H4 (cell line): ENCODE measurements at regions not wholly inside any gene's neighbourhood (a gene's known extent, or its start where the extent isn't known, plus 50 kb on each side); places are given as distances from the start of the nearest gene placed in this dataset.
"Not testable (repeated sequence)": the region's sequence is repeated elsewhere in the genome, so short reads cannot be mapped to it uniquely, and the experiment has no call there.

Experiments used
- DNase-seq: peaks from one replicate; pipeline ENCODE4 v3.0.0-alpha.2; 2015; ENCODE audit warnings: low spot score

DNA sequence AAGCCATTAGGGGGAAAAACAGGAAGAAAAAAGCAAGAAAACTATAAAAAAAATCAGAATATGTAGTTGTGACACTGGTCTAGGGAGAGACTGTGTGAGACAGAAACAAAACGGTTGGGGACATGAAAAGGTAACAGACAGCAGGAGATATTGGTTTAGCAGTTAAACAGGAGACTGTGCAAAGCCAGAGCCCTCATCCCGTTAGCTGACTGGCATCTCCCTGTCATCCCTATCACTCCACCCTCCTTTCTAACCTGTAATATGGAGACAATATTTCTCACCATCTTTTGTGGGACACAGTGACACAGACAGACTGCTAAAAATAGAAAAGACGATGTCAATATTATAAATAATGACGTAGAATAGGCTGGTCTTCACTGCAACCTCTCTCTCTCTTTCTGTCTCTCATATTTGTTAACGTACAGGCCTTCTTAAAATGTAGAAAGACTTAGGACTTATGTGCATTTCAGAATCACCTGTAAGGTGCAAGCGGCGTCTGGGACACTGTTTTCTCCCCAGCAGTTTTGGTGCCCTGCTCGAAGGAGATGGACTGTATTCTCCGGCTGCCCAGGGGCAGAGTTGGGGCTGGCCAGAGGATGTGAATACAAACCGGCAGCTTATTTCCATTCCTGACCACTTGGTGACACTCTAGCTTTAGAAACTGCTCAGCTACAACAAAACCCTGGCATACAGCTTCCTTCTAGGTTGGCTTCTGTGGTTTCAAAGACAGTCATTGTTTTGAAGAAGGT is 190.6 kb downstream of the MAT2B start:
- DNase-seq: peak; percentile 75

GRCh38 chr5:163696579-163696887 is 191.1 kb downstream of the MAT2B start:
- DNase-seq: no peak

GRCh38 chr5:163706053-163706771 is 200.8 kb downstream of the MAT2B start:
- DNase-seq: no peak

GRCh38 chr5:163712011-163712410 is 206.6 kb downstream of the MAT2B start:
- DNase-seq: no peak

DNA sequence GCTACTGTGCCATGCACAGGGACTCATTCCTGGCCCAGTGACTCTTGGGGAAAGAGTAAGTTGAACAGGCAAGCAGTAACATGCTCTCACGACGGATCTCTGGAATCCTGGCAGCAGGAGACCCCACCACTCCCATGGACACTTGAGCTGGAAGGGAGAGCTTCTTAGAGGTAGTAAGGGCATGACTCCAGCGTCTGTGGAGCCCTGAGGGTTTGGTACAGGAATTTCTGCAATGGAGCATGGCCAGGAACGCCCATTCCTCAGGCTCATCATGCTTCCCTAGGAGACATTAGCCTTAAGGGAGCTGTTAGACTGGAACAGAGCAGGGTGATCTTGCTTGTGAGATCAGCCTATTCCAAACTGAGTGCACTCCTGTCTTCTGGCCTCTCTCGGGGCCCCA is 212.9 kb downstream of the MAT2B start:
- no peak for DNase-seq

- no peak for DNase-seq
Measured at GRCh38 chr5:163724305-163724704, 218.9 kb downstream of the MAT2B start.

DNA sequence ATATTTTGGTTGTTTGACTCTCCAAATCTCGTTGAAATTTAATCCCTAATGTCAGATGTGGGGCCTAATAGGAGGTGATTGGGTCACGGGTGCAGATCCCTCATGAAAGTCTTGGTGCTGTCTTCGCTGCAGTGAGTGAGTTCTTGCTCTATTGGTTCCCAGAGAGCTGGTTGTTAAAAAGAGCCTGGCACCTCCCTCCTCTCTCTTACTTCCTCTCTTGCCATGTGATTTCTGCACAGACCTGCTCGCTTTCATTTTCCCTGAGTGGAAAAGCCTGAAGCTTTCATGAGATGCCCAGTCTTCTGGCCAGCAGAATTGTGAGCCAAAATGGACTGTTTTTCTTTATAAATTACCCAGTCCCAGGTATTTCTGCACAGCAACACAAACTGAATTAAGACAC is 221.6 kb downstream of the MAT2B start:
- DNase-seq: peak; percentile 9

DNA sequence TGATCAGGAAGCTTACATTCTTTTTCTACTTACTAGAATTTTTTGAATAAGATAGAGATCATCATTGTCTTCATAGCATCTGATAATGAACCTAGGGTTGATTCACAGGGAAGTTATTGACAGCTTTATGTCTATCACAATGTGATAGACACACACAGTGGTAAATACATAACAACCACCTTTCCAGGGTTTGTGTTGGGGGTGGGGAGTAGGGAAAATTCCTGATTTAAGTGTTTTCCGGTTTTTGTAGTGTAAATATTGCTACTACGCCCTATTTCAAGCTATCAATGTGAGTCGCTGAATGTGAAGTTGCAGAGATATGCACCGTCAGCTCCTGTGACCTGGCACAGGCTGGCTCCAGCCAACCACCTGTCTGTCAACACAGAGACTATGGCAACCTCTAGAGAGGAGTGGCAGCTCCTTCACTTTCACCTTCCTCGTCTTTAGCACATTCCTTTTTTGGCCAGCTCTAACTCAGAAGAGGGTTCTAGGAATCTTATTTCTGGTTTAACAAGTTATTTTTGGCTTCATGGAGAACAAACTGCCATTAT is 224.9 kb downstream of the MAT2B start:
- DNase-seq: no peak

GRCh38 chr5:163731256-163731655 is 225.8 kb downstream of the MAT2B start:
- DNase-seq: no peak

DNA sequence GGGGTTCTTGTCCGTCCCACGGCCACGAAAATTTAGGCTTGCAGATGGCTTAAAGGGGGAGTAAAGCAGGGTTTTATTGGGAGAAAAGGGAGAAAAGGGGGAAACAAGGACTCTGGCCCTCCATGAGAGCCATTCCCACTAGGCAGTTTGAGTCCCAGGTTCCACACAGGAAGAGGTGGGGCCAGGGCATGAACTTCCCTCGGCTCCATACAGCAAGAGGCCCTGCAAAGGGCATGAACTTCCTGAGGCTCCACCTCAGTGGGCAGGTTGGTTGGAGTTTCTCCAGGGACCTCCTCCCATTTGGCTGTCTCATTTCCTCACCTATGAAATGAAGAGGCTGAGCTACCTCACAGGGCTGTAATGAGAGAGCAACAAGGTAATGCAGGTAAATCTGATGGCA is 229.7 kb downstream of the MAT2B start:
- no peak for DNase-seq

DNA sequence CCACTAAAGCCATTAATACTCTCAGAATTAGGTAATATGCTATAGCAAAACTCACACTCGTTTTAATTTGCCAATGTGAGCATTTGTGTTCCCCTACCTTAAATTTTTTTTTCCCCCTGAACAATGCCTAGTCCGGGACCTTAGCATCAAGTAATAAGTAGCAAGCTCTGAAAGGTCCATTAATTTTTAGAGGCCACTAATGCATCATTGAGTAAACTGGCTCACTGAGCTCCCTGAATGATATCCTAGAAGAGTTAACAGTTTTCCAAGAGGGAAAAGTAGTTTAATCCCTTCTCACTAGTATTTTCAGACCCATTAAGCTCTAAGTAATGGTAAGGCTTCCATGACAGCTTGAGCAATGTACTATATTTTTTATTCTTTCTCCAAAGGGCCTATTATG is 242.2 kb downstream of the MAT2B start:
- DNase-seq: no peak

GRCh38 chr5:163748934-163749333 is 243.5 kb downstream of the MAT2B start:
- DNase-seq: no peak

DNA sequence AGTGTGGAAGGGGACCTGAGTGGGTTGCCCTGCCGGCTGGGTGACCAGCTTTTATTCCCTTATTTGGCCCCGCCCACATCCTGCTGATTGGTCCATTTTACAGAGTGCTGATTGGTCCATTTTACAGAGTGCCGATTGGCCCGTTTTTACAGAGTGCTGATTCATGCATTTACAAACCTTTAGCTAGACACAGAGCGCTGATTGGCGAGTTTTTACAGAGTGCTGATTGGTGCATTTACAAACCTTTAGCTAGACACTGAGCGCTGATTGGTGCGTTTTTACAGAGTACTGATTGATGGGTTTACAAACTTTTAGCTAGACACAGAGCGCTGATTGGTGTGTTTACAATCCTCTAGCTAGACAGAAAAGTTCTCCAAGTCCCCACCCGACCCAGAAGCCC is 245.0 kb downstream of the MAT2B start:
- not testable (repeated sequence) for DNase-seq

GRCh38 chr5:163755505-163755904 is 250.1 kb downstream of the MAT2B start:
- no peak for DNase-seq

DNA sequence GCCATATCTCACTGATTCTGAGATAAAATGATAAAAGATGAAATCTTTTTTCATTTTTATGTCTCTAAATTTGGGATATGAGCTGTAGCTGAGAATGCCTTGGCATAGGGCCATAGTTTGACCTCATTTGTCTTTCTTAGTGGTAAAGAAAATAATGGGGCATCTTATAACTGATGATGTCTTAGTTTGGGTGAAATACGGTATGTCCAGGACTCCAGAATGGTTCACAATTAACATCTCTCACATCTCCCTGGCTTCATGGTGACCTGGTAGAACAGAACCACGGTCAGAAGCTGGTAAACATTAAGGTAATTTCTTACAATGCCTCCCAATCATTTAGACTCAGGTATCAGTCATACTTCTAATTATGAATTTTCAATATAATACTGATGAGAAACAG is 250.8 kb downstream of the MAT2B start:
- no peak for DNase-seq

GRCh38 chr5:163757344-163757743 is 251.9 kb downstream of the MAT2B start:
- no peak for DNase-seq

GRCh38 chr5:163758283-163758711 is 252.9 kb downstream of the MAT2B start:
- DNase-seq: no peak

GRCh38 chr5:163759000-163759704 is 253.7 kb downstream of the MAT2B start:
- DNase-seq: no peak

DNA sequence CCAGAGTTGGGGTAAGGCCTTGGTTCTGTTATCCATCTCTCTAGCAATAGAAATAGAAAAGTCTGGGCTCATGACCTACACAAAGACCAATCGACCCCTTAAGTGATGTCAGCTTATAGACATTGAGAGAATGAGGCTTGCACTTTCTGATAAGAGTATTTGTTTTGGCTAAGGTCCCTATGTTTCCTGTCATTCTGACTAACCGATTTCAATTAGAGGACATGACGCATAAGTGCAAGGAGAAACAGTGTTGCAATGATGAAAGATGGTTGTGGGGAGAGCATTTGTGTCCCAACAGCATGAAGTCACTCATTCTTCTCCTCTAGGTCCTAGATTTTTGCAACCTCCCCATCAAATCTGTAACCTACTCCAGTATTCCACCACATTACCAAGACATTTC is 255.1 kb downstream of the MAT2B start:
- DNase-seq: peak; percentile 82

- no peak for DNase-seq
Measured at GRCh38 chr5:163766936-163767670, 261.7 kb downstream of the MAT2B start.

DNA sequence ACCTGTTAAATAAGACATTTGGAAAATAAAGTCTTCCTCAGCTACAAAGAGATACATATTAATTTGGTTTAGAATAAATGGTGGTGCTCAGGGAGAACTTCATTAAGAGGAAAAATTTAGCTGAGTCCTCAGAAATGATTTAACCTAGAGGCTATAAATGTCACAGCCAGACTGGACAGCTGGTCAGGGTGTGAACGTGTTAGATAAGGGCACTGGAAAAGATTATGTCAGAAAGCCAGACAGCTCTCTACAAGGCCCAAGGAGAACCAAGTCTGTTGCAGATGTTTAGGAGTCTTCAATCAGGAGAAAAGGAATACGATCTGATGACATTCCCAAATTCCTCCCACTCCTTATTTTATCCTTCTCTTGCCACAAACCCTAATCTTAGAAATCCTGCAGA is 265.2 kb downstream of the MAT2B start:
- DNase-seq: no peak

GRCh38 chr5:163772241-163772640 is 266.8 kb downstream of the MAT2B start:
- DNase-seq: no peak
